Loucy (cell line): ENCODE measurements at regions not wholly inside any gene's neighbourhood (a gene's known extent, or its start where the extent isn't known, plus 50 kb on each side); places are given as distances from the start of the nearest gene placed in this dataset.

Source experiments
- EZH2phosphoT487 ChIP-seq: fragments of 200-600 bp; IDR thresholded peaks from 2 replicates; pipeline ENCODE4 v1.6.1; 2018; ENCODE audit warnings: antibody characterized with exemption, mild to moderate bottlenecking, moderate library complexity, borderline replicate concordance
- TF ChIP-seq, protein P1 (sequence below): fragments of 200-600 bp; sonication (generic); conservative IDR thresholded peaks from 2 replicates; pipeline ENCODE4 v1.5.1; 2014; ENCODE audit warnings: mild to moderate bottlenecking, antibody characterized with exemption, low read length

DNA sequence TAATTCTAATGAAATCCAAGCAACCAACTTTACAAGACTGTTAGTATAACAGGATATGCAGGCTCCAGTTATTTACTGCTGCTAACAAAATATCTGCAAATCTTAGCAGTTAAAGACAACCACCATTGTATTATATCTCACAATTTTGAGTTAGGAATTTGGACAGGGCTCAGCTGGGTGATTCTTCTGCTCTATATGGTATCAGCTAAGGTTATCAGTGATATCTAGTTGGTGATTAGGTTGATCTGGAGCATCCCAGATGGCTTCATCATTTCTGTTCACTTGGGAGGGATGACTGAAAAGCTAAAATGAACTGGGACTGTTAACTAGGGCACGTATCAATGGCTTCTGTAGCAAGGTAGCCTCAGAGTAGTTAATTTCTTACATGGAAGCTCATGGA is 105.7 kb downstream of the MBL2 start:
- TF ChIP-seq, protein P1, sequence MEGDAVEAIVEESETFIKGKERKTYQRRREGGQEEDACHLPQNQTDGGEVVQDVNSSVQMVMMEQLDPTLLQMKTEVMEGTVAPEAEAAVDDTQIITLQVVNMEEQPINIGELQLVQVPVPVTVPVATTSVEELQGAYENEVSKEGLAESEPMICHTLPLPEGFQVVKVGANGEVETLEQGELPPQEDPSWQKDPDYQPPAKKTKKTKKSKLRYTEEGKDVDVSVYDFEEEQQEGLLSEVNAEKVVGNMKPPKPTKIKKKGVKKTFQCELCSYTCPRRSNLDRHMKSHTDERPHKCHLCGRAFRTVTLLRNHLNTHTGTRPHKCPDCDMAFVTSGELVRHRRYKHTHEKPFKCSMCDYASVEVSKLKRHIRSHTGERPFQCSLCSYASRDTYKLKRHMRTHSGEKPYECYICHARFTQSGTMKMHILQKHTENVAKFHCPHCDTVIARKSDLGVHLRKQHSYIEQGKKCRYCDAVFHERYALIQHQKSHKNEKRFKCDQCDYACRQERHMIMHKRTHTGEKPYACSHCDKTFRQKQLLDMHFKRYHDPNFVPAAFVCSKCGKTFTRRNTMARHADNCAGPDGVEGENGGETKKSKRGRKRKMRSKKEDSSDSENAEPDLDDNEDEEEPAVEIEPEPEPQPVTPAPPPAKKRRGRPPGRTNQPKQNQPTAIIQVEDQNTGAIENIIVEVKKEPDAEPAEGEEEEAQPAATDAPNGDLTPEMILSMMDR = no peak
- no peak for TF ChIP-seq EZH2phosphoT487
